ENCODE measurements at regions not wholly inside any gene's neighbourhood (a gene's known extent, or its start where the extent isn't known, plus 50 kb on each side); places are given as distances from the start of the nearest gene placed in this dataset.

GRCh38 chr22:35160268-35160667 is 94.3 kb downstream of the ISX start:
- TF ChIP-seq CTCF (IDR thresholded peaks at IDR 0.05; ENCODE audit: low read length), result no peak
- no peak for TF ChIP-seq EZH2 (optimal IDR thresholded peaks at IDR 0.05; ENCODE audit: low read depth, low read length)

Data from MM.1S (cell line).